CD14-positive monocyte (primary cell): ENCODE measurements at regions not wholly inside any gene's neighbourhood (a gene's known extent, or its start where the extent isn't known, plus 50 kb on each side); places are given as distances from the start of the nearest gene placed in this dataset.

Experiments used
- DNase-seq, 3 donors: peaks; one replicate each; pipeline ENCODE4 v3.0.0-alpha.2; 2011 to 2022
- H2AFZ ChIP-seq: 2 replicates; pipeline ENCODE4 v1.6.0; 2012; ENCODE audit warnings: mild to moderate bottlenecking, low read depth, low read length, inconsistent platforms; ENCODE audit not compliant: insufficient read depth, poor library complexity, severe bottlenecking
- H3K27ac ChIP-seq, 2 donors: 1 replicate in 1 of 2; 2 replicates in 1 of 2; pipeline ENCODE4 v1.5.1; 2012 to 2013; ENCODE audit warnings: low read length in 2 of 2, control low read depth in 1 of 2, inconsistent platforms in 1 of 2, low read depth in 1 of 2, mild to moderate bottlenecking in 1 of 2
- H3K27me3 ChIP-seq, 2 donors: one replicate each; pipeline versions ENCODE4 v1.6.0 to v1.6.1; 2011 to 2013; ENCODE audit warnings: low read length in 2 of 2; ENCODE audit not compliant: control insufficient read depth in 2 of 2, insufficient read depth in 2 of 2
- H3K36me3 ChIP-seq, 2 donors: replicated peaks in 1 of 2; 1 replicate in 1 of 2; 2 replicates in 1 of 2; pipeline versions ENCODE4 v1.5.1 to v1.6.1; 2012 to 2013; ENCODE audit warnings: low read length in 2 of 2, control low read depth in 1 of 2, inconsistent platforms in 1 of 2, mild to moderate bottlenecking in 1 of 2; ENCODE audit not compliant: insufficient read depth in 2 of 2, control insufficient read depth in 1 of 2
- H3K4me1 ChIP-seq, 2 donors: 1 replicate in 1 of 2; 2 replicates in 1 of 2; pipeline versions ENCODE4 v1.5.1 to v1.6.1; 2012 to 2013; ENCODE audit warnings: low read length in 2 of 2, control low read depth in 1 of 2, inconsistent platforms in 1 of 2, mild to moderate bottlenecking in 1 of 2, moderate library complexity in 1 of 2; ENCODE audit not compliant: insufficient read depth in 2 of 2, control insufficient read depth in 1 of 2
- H3K4me2 ChIP-seq: replicated peaks from 2 replicates; pipeline ENCODE3; 2012; ENCODE audit warnings: low read length, moderate library complexity, mild to moderate bottlenecking; ENCODE audit not compliant: poor library complexity, severe bottlenecking; ENCODE audit errors: extremely low read depth
- H3K4me3 ChIP-seq, 3 experiments: fragments of 200-600 bp in 1 of 3; sonication (generic) in 1 of 3; replicated peaks in 1 of 3; 1 replicate in 2 of 3; 2 replicates in 1 of 3; pipeline ENCODE4 v1.5.1; 2011 to 2013; ENCODE audit warnings: low read length in 3 of 3, mild to moderate bottlenecking in 3 of 3, control low read depth in 2 of 3, low read depth in 2 of 3, inconsistent platforms in 1 of 3, moderate library complexity in 1 of 3
- H3K79me2 ChIP-seq: 2 replicates; pipeline ENCODE4 v1.6.0; 2012; ENCODE audit warnings: mild to moderate bottlenecking, control low read depth, inconsistent platforms, low read length, moderate library complexity; ENCODE audit not compliant: insufficient read depth
- H3K9ac ChIP-seq: 2 replicates; pipeline ENCODE4 v1.6.0; 2017; ENCODE audit warnings: low read length, mild to moderate bottlenecking; ENCODE audit not compliant: insufficient read depth, poor library complexity, severe bottlenecking
- H3K9me3 ChIP-seq, 2 donors: replicated peaks in 1 of 2; 1 replicate in 1 of 2; 2 replicates in 1 of 2; pipeline versions ENCODE4 v1.5.1 to v1.6.1; 2012 to 2013; ENCODE audit warnings: low read length in 2 of 2, control low read depth in 1 of 2; ENCODE audit not compliant: control insufficient read depth in 1 of 2, insufficient read depth in 1 of 2
- H4K20me1 ChIP-seq: 2 replicates; pipeline ENCODE4 v1.6.0; 2012; ENCODE audit warnings: mild to moderate bottlenecking, low read length, control low read depth, moderate library complexity; ENCODE audit not compliant: insufficient read depth
- H3K27ac Mint-ChIP-seq, 7 donors: one replicate each; pipeline ENCODE4 v1.8.0; 2020; ENCODE audit warnings: mild to moderate bottlenecking in 7 of 7, mixed read lengths in 7 of 7, moderate library complexity in 6 of 7, inconsistent platforms in 2 of 7
- H3K27me3 Mint-ChIP-seq, 3 donors: one replicate each; pipeline ENCODE4 v1.8.0; 2021 to 2022; ENCODE audit warnings: low read depth in 3 of 3, mild to moderate bottlenecking in 3 of 3, mixed read lengths in 3 of 3, moderate library complexity in 3 of 3, inconsistent platforms in 1 of 3
- H3K36me3 Mint-ChIP-seq, 2 donors: one replicate each; pipeline ENCODE4 v1.8.0; 2020; ENCODE audit warnings: mixed read lengths in 2 of 2, inconsistent platforms in 1 of 2, mild to moderate bottlenecking in 1 of 2
- H3K4me1 Mint-ChIP-seq: one replicate; pipeline ENCODE4 v1.8.0; 2020; ENCODE audit warnings: mild to moderate bottlenecking, mixed read lengths
- H3K4me3 Mint-ChIP-seq, 2 donors: one replicate each; pipeline ENCODE4 v1.8.0; 2020; ENCODE audit warnings: mild to moderate bottlenecking in 2 of 2, mixed read lengths in 2 of 2, moderate library complexity in 1 of 2
- H3K9me3 Mint-ChIP-seq, 7 donors: one replicate each; pipeline ENCODE4 v1.8.0; 2020 to 2022; ENCODE audit warnings: mixed read lengths in 7 of 7, mild to moderate bottlenecking in 6 of 7, moderate library complexity in 6 of 7, inconsistent platforms in 2 of 7
- WGBS: methylation state at CpG from one replicate; pipeline ENCODE4 v1.1.5; 2013; ENCODE audit warnings: missing lambda C conversion rate; ENCODE audit not compliant: insufficient coverage; 5-methylcytosine and 5-hydroxymethylcytosine counted together
- intact Hi-C, 2 donors: fragments of 100-400 bp; cut with micrococcal nuclease; formaldehyde crosslinking; loops; one replicate each; pipeline versions ENCODE4 v1.15.0 to v1.15.1; 2023
- TF ChIP-seq, protein P1 (sequence below): fragments of 200-600 bp; IDR thresholded peaks from one replicate; pipeline ENCODE4 v1.8.0; 2022; ENCODE audit warnings: antibody characterized with exemption, mild to moderate bottlenecking

DNA sequence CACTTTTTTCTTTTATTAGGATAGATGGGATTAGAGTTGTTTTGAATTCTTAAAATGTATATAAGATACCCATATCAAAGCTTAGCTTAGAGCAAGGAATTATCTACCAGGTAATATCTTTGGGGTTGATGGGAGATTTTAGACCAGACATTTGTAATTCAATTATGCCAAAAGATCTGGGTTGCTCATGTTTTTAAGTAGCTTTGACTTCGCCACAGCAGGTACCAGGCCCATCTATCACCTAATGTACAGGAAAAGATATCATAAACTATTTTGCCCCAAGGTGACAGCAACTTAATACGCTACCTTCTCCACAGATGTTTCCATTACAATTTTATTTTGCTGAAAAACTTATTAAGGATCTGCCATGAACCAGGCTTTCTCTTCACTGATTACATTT is 514.6 kb upstream of the ADAMTS9 start:
- no peaks in the 10 kb centered on the region for H4K20me1 ChIP-seq
- H3K4me2 ChIP-seq: no peak overlapping the region
- H2AFZ ChIP-seq: no peak overlapping the region
- no peaks in the 10 kb centered on the region for H3K79me2 ChIP-seq
- H3K27ac Mint-ChIP-seq: no peak overlapping the region
- TF ChIP-seq, protein P1, sequence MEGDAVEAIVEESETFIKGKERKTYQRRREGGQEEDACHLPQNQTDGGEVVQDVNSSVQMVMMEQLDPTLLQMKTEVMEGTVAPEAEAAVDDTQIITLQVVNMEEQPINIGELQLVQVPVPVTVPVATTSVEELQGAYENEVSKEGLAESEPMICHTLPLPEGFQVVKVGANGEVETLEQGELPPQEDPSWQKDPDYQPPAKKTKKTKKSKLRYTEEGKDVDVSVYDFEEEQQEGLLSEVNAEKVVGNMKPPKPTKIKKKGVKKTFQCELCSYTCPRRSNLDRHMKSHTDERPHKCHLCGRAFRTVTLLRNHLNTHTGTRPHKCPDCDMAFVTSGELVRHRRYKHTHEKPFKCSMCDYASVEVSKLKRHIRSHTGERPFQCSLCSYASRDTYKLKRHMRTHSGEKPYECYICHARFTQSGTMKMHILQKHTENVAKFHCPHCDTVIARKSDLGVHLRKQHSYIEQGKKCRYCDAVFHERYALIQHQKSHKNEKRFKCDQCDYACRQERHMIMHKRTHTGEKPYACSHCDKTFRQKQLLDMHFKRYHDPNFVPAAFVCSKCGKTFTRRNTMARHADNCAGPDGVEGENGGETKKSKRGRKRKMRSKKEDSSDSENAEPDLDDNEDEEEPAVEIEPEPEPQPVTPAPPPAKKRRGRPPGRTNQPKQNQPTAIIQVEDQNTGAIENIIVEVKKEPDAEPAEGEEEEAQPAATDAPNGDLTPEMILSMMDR: no peak
- no peak for DNase-seq
- peaks cover 0 to 15% (median 3%) of the 10 kb centered on the region in 7 donors for H3K9me3 Mint-ChIP-seq
- WGBS: 75% methylated on average over 1 of the region's 2 CpGs
- H3K4me1 ChIP-seq: no peaks in the 10 kb centered on the region
- H3K4me1 Mint-ChIP-seq: no peaks in the 10 kb centered on the region
- no peak overlapping the region for H3K9ac ChIP-seq
- H3K27ac ChIP-seq: no peak overlapping the region
- H3K36me3 ChIP-seq: no peaks in the 10 kb centered on the region
- intact Hi-C loops: no loop called here
- H3K9me3 ChIP-seq: peaks cover 7 to 9% of the 10 kb centered on the region in 2 donors
- H3K36me3 Mint-ChIP-seq: no peaks in the 10 kb centered on the region
- no peak overlapping the region for H3K4me3 ChIP-seq
- no peaks in the 10 kb centered on the region for H3K27me3 Mint-ChIP-seq
- H3K27me3 ChIP-seq: no peaks in the 10 kb centered on the region
- no peak overlapping the region for H3K4me3 Mint-ChIP-seq

DNA sequence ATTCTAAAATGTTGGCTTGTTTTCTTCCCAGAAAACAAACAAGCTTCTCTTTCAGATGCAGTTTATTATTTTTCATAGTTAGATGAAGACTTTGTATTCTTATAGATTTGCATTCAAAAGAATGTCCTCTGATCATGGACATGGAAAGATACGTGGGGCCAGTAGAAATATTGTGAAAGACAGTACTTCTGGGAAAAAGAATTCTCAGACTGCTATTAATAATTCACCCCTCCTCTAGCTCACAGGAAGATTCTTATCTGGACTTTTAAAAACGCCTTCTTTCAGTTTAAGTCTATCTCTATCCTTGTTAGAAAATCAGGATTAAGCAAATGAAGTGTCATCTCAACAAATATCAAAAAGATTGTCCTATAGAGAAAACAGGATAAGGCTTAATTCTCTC is 514.1 kb upstream of the ADAMTS9 start:
- no peak overlapping the region for H3K9ac ChIP-seq
- peaks cover 7 to 9% of the 10 kb centered on the region in 2 donors for H3K9me3 ChIP-seq
- Mint-ChIP-seq H3K4me1 (no peaks in the 10 kb centered on the region), H3K27me3 (no peaks in the 10 kb centered on the region), H3K27ac (no peak overlapping the region), H3K4me3 (no peak overlapping the region), H3K9me3 (peaks cover 0 to 15% (median 3%) of the 10 kb centered on the region in 7 donors), H3K36me3 (no peaks in the 10 kb centered on the region)
- no peaks in the 10 kb centered on the region for H3K4me1 ChIP-seq
- no CpG with 5 or more reads among the region's 2 CpGs for WGBS
- intact Hi-C loops: no loop called here
- no peaks in the 10 kb centered on the region for H3K27me3 ChIP-seq
- TF ChIP-seq, protein P1: no peak
- no peak for DNase-seq
- H3K27ac ChIP-seq: no peak overlapping the region
- H3K4me3 ChIP-seq: no peak overlapping the region
- no peaks in the 10 kb centered on the region for H3K36me3 ChIP-seq
- no peaks in the 10 kb centered on the region for H4K20me1 ChIP-seq
- no peak overlapping the region for H3K4me2 ChIP-seq
- no peaks in the 10 kb centered on the region for H3K79me2 ChIP-seq
- H2AFZ ChIP-seq: no peak overlapping the region
